ENCODE measurements at regions not wholly inside any gene's neighbourhood (a gene's known extent, or its start where the extent isn't known, plus 50 kb on each side); places are given as distances from the start of the nearest gene placed in this dataset.

GRCh38 chr15:31456354-31457060, 129.9 kb downstream of the KLF13 start:
- DNase-seq, result no peak

GRCh38 chr15:31457161-31457560, 130.5 kb downstream of the KLF13 start:
- no peak for DNase-seq

- no peak for DNase-seq
These were observed 131.2 kb downstream of the KLF13 start for GRCh38 chr15:31457631-31458526.

GRCh38 chr15:31458596-31459399, 132.2 kb downstream of the KLF13 start:
- DNase-seq, result peak; percentile 28

- no peak for DNase-seq
These were observed 132.7 kb downstream of the KLF13 start for GRCh38 chr15:31459400-31459748.

- no peak for DNase-seq
These were observed 134.7 kb downstream of the KLF13 start for GRCh38 chr15:31461375-31461774.

- no peak for DNase-seq
These were observed 135.4 kb downstream of the KLF13 start for GRCh38 chr15:31461911-31462480.

- no peak for DNase-seq
These were observed 137.0 kb downstream of the KLF13 start for GRCh38 chr15:31463521-31464102.

- DNase-seq, result no peak
These were observed 137.8 kb downstream of the KLF13 start for GRCh38 chr15:31464216-31465082.

- no peak for DNase-seq
These were observed 138.7 kb downstream of the KLF13 start for GRCh38 chr15:31465083-31465955.

- no peak for DNase-seq
These were observed 140.7 kb downstream of the KLF13 start for GRCh38 chr15:31467361-31467760.

- no peak for DNase-seq
These were observed 142.5 kb downstream of the KLF13 start for GRCh38 chr15:31468911-31469785.

- DNase-seq, result no peak
These were observed 143.3 kb downstream of the KLF13 start for GRCh38 chr15:31469786-31470525.

GRCh38 chr15:31470756-31471155, 144.1 kb downstream of the KLF13 start:
- DNase-seq, result no peak

- DNase-seq, result no peak
These were observed 145.2 kb downstream of the KLF13 start for GRCh38 chr15:31471731-31472430.

GRCh38 chr15:31472636-31473384, 146.2 kb downstream of the KLF13 start:
- peak; percentile 24 for DNase-seq

GRCh38 chr15:31473385-31474058, 146.9 kb downstream of the KLF13 start:
- DNase-seq, result no peak
